Testis (tissue), 2 donors: ENCODE measurements at regions not wholly inside any gene's neighbourhood (a gene's known extent, or its start where the extent isn't known, plus 50 kb on each side); places are given as distances from the start of the nearest gene placed in this dataset.

Source experiments
- DNase-seq: peaks from one replicate; pipeline ENCODE4 v3.0.0-alpha.2; 2019
- H3K27ac ChIP-seq, 2 donors: fragments of 200-600 bp; sonication (generic); one replicate each; pipeline ENCODE4 v1.5.1; 2019
- H3K27me3 ChIP-seq: fragments of 200-600 bp; sonication (generic); one replicate; pipeline ENCODE4 v1.5.1; 2019
- H3K36me3 ChIP-seq: fragments of 200-600 bp; sonication (generic); one replicate; pipeline ENCODE4 v1.5.1; 2017; ENCODE audit warnings: low read depth; ENCODE audit errors: missing control alignments
- H3K4me1 ChIP-seq: fragments of 200-600 bp; sonication (generic); one replicate; pipeline ENCODE4 v1.5.1; 2019
- H3K4me3 ChIP-seq, 2 donors: fragments of 200-600 bp; sonication (generic); one replicate each; pipeline ENCODE4 v1.5.1; 2017 to 2019
- H3K9me3 ChIP-seq: fragments of 200-600 bp; sonication (generic); one replicate; pipeline ENCODE4 v1.5.1; 2017
- CTCF ChIP-seq, 3 experiments: fragments of 450-650 bp in 2 of 3; fragments of 200-600 bp in 1 of 3; sonication (generic) in 1 of 3; IDR thresholded peaks; one replicate each; pipeline ENCODE4 v1.5.1; 2016 to 2019; ENCODE audit warnings: antibody characterized with exemption in 3 of 3, mild to moderate bottlenecking in 2 of 3, moderate library complexity in 1 of 3
- POLR2A ChIP-seq: fragments of 450-650 bp; IDR thresholded peaks from one replicate; pipeline ENCODE4 v1.6.1; 2017; ENCODE audit warnings: antibody characterized with exemption, mild to moderate bottlenecking, moderate library complexity
- WGBS, 2 donors: methylation state at CpG; one replicate each; pipeline ENCODE4 v1.1.5; 2018; 5-methylcytosine and 5-hydroxymethylcytosine counted together
- intact Hi-C: fragments of 100-400 bp; cut with DNase I; formaldehyde crosslinking; loops from one replicate; pipeline ENCODE4 v1.15.1; 2023; ENCODE audit warnings: low total_unique reads

GRCh38 chr14:100432652-100433427 is 109.7 kb downstream of the SLC25A47 start:
- no peak overlapping the region for H3K4me3 ChIP-seq
- TF ChIP-seq CTCF (IDR thresholded peaks at IDR 0.05) (no peak), POLR2A (no peak)
- H3K4me1 ChIP-seq = no peaks in the 10 kb centered on the region
- H3K9me3 ChIP-seq = no peaks in the 10 kb centered on the region
- H3K36me3 ChIP-seq = no peaks in the 10 kb centered on the region
- no peak for DNase-seq
- 90 to 91% methylated on average over 5 of the region's 5 CpGs for WGBS, 2 donors
- intact Hi-C loops = no loop called here
- H3K27ac ChIP-seq = no peak overlapping the region
- no peaks in the 10 kb centered on the region for H3K27me3 ChIP-seq

DNA sequence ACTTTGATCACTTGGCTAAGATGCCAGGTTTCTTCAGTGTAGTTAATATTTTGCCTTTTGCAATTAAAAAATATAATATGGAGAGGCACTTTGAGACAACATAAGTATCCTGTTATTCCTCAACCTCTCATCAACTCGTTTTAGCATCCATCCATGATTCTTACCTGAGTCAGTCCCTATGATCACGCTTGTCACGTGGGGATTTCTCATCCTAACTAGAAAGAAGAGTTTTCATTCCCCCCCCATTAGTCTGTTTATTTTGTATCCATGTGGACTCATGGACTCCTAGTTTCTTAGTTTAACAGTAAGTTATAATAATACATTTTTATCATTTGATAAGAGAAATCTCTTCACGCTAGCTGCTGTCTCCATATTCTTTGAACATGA is 110.3 kb downstream of the SLC25A47 start:
- intact Hi-C loops = no loop called here
- Histone ChIP-seq H3K27ac (no peak overlapping the region), H3K4me3 (no peak overlapping the region), H3K36me3 (no peaks in the 10 kb centered on the region), H3K4me1 (no peaks in the 10 kb centered on the region), H3K27me3 (no peaks in the 10 kb centered on the region), H3K9me3 (no peaks in the 10 kb centered on the region)
- TF ChIP-seq CTCF (IDR thresholded peaks at IDR 0.05) (no peak), POLR2A (no peak)
- DNase-seq = no peak
- WGBS, 2 donors = 61 to 79% methylated on average over 4 of the region's 4 CpGs

GRCh38 chr14:100434033-100434601 is 111.0 kb downstream of the SLC25A47 start:
- H3K4me1 ChIP-seq = no peaks in the 10 kb centered on the region
- no peak overlapping the region for H3K4me3 ChIP-seq
- no peaks in the 10 kb centered on the region for H3K36me3 ChIP-seq
- intact Hi-C loops = no loop called here
- TF ChIP-seq POLR2A (no peak), CTCF (IDR thresholded peaks at IDR 0.05) (no peak)
- no peaks in the 10 kb centered on the region for H3K9me3 ChIP-seq
- WGBS, 2 donors = 87 to 88% methylated on average over 3 of the region's 3 CpGs
- no peak overlapping the region for H3K27ac ChIP-seq
- H3K27me3 ChIP-seq = no peaks in the 10 kb centered on the region
- no peak for DNase-seq

- H3K4me1 ChIP-seq = no peaks in the 10 kb centered on the region
- H3K27me3 ChIP-seq = no peaks in the 10 kb centered on the region
- intact Hi-C loops = no loop called here
- 90 to 92% methylated on average over 6 of the region's 6 CpGs for WGBS, 2 donors
- no peak for TF ChIP-seq CTCF (IDR thresholded peaks at IDR 0.05)
- no peak for TF ChIP-seq POLR2A
- no peak for DNase-seq
- H3K27ac ChIP-seq = no peak overlapping the region
- H3K4me3 ChIP-seq = no peak overlapping the region
- no peaks in the 10 kb centered on the region for H3K36me3 ChIP-seq
- H3K9me3 ChIP-seq = no peaks in the 10 kb centered on the region
Observed at GRCh38 chr14:100434911-100435438, 111.8 kb downstream of the SLC25A47 start.
